Stimulated activated CD4-positive, alpha-beta T cell treated with anti-CD3 and anti-CD28 coated beads, TNF-alpha, amount 100 ng/mL, for 24 hours (primary cell): ENCODE measurements at regions not wholly inside any gene's neighbourhood (a gene's known extent, or its start where the extent isn't known, plus 50 kb on each side); places are given as distances from the start of the nearest gene placed in this dataset.
"Not testable (repeated sequence)": the region's sequence is repeated elsewhere in the genome, so short reads cannot be mapped to it uniquely, and the experiment has no call there.

ENCODE experiments used
- DNase-seq, 3 experiments: peaks; one replicate each; pipeline ENCODE4 v3.0.0-alpha.2; 2020; ENCODE audit warnings: low read depth in 3 of 3

- no peak for DNase-seq
These were observed 382.0 kb downstream of the MAGEB5 start for GRCh38 chrX:26597981-26598380.

DNA sequence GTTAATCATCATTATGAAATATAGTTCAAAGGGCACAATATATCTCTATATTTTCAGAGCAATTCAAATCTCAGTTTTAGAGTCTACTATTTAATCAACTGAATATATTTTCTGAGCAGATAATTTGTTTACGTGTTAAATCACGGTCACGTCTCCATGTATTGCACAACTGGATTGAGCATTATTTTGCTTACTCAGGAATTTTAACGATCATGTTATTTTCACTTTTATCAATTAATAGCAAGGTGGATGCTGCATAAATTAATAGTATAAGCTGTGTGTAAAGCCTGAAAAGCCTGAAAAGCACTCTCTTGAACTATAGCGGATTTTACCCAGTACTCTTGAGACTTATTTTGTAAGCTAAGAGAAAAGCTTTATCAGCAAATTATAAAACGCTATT lies 374.9 kb downstream of the MAGEB5 start:
- no peak for DNase-seq

DNA sequence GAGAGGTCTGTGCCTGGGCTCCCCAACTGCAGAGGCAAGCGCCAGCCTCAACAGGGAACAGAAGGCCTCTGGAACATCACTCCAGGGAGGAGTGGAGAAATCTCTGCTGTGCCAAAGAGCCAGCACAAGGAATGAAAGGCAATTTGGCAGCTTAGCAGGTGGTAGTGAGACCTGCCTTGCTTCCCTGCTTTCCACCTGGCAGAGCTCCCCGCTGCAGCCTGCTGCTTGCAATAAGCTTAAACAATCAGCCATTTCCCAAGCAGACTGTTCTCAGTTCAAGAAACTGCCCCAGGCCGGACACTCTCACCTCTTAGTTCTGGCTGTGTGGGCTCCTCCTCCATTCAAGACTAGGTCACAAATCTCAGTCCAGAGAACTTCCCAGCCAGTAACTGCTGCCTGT lies 370.6 kb downstream of the MAGEB5 start:
- no peak for DNase-seq

DNA sequence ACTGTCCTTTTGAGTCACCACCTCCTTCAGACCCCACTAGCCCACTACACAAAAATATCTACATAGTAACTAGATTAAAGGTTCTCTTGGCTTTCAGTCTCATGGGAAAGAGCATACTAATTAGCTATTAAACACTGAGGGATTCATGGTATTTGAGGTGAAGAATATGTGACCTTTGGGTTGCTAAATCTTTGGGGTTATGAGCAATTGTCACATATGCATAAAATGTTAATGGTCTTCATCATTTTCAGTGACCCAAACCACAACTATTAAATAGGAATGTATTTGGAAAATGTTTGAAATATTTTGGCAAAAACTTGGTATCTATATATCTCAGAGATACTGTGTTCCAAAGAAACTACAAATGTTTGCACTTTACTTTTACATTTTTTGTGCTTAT lies 365.1 kb downstream of the MAGEB5 start:
- no peak for DNase-seq

GRCh38 chrX:26580021-26580420 lies 364.1 kb downstream of the MAGEB5 start:
- DNase-seq: no peak

GRCh38 chrX:26574234-26574633 lies 358.3 kb downstream of the MAGEB5 start:
- no peak for DNase-seq

GRCh38 chrX:26562156-26562555 lies 346.2 kb downstream of the MAGEB5 start:
- DNase-seq: no peak

- no peak for DNase-seq
These were observed 343.9 kb downstream of the MAGEB5 start for GRCh38 chrX:26559855-26560254.

DNA sequence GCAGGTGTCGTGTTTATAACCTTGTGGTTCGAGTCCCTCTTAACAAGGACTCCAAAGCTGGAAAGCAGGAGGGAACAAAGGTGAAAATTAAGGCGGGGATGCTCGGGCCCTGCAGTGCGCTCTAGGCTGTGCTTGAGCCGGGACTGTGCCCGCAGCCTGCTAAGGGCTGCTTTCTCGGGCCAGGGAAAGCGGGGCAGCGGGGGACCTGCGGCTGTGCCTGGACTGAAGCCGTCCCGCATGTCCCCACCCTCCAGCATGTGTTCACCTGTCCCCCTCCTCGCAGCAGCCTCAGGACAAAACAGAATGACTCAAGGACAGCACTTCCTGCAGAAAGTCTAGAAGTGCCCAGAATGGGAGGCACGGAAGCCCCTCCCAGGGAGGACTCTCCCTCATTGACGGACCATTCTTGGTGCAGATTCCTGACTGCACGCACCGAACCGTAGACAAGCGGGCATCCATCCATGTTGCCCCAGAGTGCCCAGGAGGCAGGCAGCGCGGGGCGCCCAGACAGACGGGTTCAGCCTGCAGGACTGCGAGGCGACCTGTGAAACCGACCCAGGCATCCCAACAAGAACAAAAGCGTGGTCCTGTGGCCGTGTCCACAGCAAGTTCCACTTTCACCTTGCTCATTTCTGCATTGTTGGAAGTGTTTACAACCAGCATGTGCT lies 342.9 kb downstream of the MAGEB5 start:
- no peak for DNase-seq

- no peak for DNase-seq
These were observed 341.8 kb downstream of the MAGEB5 start for GRCh38 chrX:26557691-26558321.

DNA sequence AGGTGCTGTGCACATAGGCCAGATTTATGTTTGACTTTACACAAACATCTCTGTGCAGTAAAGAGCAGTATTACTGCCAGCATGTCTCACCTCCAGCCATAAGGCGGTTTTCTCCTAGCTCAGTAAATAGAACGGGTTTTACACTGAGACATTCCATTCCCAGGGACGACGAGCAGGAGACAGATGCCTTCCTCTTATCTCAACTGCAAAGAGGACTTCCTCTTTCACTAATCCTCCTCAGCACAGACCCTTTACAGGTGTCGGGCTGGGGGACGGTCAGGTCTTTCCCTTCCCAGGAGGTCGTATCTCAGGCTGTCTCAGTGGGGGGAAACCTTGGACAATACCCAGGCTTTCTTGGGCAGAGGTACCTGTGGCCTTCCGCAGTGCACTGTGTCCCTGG lies 309.8 kb downstream of the MAGEB5 start:
- DNase-seq: not testable (repeated sequence)

- DNase-seq: no peak
These were observed 306.5 kb downstream of the MAGEB5 start for GRCh38 chrX:26522501-26522900.

- no peak for DNase-seq
These were observed 295.8 kb downstream of the MAGEB5 start for GRCh38 chrX:26511589-26512363.

- no peak for DNase-seq
These were observed 255.0 kb downstream of the MAGEB5 start for GRCh38 chrX:26470941-26471340.

GRCh38 chrX:26466387-26466786 lies 250.4 kb downstream of the MAGEB5 start:
- no peak for DNase-seq

DNA sequence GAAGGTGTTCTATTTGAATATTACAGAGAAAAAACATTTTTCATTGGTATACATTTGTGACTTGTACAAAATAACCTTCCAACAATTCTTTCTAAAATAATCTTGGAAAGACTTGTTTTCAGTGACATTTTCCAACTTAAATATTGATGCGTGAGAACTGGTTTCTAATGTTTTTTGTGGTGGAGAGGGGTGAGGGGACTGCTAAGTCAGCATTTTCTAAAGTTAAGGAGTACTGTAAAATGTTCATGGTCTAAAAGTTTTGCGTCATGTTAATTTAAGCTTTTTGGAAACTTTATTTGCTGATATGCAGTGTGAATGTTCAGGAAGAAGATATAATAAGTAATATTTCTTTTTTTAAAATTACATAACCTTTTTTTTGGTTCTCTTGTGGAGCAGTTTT lies 229.3 kb downstream of the MAGEB5 start:
- no peak for DNase-seq

DNA sequence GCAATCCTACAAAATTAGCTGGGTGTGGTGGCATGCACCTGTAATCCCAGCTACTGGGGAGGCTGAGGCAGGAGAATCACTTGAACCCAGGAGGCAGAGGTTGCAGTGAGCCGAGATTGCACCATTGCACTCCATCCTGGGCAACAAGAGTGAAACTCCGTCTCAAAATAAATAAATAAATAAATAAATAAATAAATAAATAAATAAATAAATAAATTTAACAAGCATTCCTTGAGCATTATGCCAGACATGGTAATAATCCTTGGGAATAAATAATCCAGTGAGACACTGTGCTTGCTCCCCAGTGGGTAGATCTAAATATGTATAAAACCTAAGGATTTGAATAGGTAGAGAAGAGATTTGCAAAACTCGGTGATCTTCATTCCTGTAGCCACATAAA lies 228.4 kb downstream of the MAGEB5 start:
- DNase-seq: not testable (repeated sequence)

DNA sequence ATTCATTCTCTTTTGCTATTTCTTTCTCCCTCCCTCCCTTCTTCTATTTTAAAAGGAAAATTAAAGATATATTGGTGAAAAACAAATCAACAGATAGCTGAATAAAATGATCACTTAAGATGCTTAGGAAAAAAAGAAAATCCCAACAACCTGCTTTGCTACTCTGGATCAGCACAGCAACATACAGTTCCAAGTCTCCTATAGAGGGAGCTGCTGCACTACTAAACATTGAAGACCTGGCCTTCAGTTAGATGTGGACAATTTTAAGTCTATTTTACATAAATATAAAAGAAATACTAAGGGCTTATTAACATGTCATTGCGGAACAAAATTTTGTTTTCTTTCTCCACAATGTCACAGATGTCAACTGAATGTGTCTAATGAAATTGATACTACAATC lies 226.4 kb downstream of the MAGEB5 start:
- no peak for DNase-seq

DNA sequence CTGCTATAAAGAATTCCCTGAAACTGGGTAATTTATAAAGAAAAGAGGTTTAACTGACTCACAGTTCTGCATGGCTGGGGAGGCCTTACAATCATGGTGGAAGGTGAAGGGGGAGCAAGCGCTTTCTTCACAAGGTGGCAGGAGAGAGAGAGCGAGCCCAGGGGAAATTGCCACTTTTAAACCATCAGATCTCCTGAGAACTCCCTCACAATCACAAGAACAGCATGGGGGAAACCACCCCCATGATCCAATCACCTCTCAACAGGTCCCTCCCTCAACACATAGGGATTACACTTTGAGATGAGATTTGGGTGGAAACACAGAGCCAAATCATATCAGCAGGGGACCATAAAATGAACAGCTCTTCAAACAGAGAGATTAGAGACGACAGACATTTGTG lies 198.6 kb downstream of the MAGEB5 start:
- DNase-seq: no peak

DNA sequence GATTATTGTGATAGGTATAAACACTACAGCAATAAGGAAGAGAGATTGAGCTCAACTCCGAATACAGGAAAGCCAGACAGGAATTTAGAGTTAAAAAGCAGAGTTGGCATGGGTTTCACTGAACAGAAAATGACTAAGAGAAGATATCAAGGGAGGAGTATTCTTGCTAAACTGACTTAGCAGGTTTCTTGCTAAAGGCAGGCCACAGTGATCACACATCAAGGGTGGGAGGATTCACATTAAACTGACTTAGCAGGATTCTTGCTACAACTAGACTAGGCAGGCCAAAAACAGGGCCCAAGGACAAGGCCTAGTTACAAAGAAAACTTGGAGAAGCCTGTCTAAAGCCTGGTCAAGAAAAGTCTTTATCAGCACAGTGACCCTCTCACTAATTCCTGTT lies 195.1 kb downstream of the MAGEB5 start:
- DNase-seq: no peak

DNA sequence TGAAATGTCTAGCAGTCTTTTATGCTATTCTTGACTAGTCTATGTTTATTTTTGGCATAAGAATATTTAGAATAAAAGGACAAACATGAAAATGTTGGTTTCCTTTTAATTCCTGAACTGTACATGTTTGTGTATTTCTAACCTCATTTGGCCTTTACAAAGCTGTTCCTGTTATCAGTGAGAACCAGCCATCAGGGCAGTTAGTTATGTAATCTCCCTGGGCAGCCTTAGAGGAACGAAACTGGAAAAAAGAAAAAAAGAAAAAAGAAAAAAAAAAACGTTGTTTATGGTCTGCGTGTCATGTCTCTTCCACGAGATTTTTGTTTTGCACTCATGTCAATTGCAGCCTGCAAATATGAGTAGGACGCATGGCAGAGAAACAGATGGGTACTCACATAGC lies 193.7 kb downstream of the MAGEB5 start:
- no peak for DNase-seq

DNA sequence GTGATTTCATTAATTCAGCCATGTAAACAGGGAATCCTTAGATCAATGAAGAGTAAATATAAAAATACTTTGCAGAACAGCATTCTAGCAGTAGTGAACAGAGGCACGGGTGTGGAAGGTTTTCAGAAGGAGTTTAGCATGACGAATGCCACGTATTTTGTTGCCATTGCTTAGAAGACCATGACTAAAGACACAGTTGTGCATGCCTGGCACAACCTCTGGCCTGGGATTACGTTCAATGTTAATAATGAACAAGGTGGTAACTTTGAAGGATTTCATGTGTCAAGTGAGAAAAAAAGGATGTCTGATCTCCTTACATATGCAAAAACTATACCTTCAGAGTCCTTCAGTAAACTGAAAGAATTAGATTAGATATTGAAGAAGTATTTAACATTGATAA lies 171.9 kb downstream of the MAGEB5 start:
- no peak for DNase-seq
